Stimulated activated CD4-positive, alpha-beta T cell treated with anti-CD3 and anti-CD28 coated beads, TNF-alpha, amount 100 ng/mL, for 1 hour (primary cell): ENCODE measurements at regions not wholly inside any gene's neighbourhood (a gene's known extent, or its start where the extent isn't known, plus 50 kb on each side); places are given as distances from the start of the nearest gene placed in this dataset.
"Not testable (repeated sequence)": the region's sequence is repeated elsewhere in the genome, so short reads cannot be mapped to it uniquely, and the experiment has no call there.

Source experiments
- DNase-seq, 3 donors: peaks; one replicate each; pipeline ENCODE4 v3.0.0-alpha.2; 2020; ENCODE audit warnings: low read depth in 3 of 3, low spot score in 1 of 3

DNA sequence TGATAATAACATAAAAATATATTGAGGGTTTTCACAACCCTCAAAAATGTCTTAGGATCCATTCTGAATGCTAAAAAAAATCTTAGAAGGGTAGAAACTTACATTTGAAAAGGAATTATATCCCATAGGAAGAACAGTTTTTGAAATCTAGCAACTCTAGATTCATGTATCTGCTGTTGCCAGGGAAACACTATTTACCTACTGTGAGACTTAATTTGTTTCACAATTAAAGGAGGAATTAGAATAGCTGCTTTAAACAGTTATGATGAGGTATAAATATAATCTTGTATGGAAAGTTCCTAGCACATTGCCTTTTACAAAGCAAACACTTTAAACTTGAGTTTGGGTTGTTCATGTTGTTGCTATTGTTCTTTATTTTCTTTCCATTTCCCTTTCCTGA lies 988.2 kb downstream of the SUCLG1 start:
- DNase-seq, result no peak

- DNase-seq, result no peak
Measured at GRCh38 chr2:83464444-83464843, 994.6 kb downstream of the SUCLG1 start.

DNA sequence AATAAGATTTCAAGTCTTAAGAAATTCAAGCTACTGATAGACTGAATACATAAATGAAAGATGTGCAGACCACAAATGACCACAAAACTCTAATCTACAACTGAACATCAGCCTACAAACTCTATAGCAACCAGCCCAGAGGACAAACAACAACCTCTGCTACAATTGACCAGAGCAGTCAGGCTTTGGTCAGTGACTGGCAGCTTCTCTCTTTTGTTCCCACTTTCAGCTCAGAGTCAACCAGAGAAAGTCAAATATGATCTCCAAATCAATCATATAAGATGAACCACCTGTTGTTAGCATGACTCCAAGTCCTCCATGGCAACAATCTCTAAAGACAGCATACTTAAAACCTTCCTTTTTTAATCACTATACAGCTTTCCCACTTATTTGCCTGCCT lies 996.2 kb downstream of the SUCLG1 start:
- DNase-seq, result no peak

- DNase-seq, result no peak
Measured at GRCh38 chr2:83461135-83461534, 997.9 kb downstream of the SUCLG1 start.

GRCh38 chr2:83459456-83459855 lies 999.6 kb downstream of the SUCLG1 start:
- DNase-seq, result no peak

GRCh38 chr2:83435989-83436388 lies 1023.1 kb downstream of the SUCLG1 start:
- DNase-seq, result no peak

DNA sequence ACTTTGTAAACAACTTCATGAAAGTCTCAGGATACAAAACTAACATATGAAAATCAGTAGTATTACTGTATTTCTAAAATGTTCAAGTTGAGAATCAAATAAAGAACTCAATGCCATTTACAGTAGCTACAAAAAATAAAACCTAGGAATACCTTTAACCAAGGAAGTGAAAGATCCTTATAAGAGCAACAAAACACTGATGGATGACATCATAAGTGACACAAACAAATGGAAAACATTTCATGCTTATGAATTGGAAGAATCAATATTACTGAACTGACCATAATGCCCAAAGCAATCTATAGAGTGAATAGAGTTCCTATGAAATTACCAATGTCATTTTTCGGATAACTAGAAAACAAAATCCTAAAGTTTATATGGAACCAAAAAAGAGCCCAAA lies 1038.1 kb downstream of the SUCLG1 start:
- no peak for DNase-seq

- no peak for DNase-seq
Measured at GRCh38 chr2:83394134-83394904, 1064.8 kb downstream of the SUCLG1 start.

DNA sequence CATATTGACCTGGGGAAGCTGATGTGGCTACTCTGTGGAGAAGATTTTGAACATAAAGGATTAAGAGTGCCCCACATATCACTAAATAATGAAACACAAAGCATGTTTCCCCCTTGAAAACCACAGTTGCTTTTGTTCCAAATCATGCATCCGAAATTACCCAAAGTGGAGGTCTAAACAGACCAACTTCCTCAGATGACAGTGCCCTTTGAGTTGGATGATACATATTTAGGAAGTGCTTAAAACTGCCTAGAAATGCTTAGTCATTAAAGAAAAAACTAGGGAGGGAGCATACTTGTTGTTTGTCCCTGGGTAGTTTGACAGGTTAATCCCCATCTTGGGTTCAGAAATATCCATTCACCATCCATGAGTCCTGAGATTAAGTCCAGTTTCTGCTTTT lies 1070.3 kb downstream of the SUCLG1 start:
- no peak for DNase-seq

DNA sequence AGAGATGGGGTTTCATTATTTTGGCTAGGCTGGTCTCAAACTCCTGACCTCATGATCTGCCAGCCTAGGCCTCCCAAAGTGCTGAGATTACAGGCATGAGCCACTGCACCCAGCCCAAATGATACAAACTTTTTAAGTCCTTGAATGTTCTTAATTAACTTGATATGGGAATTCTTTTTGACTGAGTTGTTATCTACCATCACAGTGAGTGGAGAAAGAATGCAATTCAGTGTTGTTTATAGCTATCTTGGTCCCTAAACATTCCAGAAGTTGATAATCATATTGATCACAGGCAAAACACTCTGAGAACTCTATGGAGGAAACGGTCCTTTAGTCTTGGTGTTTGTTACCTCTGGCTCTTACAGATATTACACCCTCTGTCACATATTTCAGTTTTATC lies 1072.5 kb downstream of the SUCLG1 start:
- no peak for DNase-seq

- DNase-seq, result no peak
Measured at GRCh38 chr2:83378921-83379320, 1080.2 kb downstream of the SUCLG1 start.

DNA sequence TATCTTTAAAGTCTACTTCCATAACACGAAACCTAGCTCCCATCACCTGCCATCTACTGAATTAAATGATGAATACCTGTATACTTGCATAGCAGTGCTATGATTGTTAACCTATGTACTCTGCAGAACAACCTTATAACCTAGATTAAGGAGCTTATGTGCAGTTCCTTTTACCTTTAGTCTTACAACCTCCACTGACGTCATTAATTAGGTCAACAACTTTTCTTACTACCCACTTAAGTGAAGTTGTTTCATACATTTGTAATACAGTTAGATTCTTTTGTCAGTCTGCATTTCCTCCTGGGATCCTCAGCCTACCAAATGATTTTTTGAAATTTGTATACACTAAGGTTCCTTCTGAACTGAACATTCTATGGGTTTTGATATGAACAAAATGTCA lies 1082.3 kb downstream of the SUCLG1 start:
- no peak for DNase-seq

DNA sequence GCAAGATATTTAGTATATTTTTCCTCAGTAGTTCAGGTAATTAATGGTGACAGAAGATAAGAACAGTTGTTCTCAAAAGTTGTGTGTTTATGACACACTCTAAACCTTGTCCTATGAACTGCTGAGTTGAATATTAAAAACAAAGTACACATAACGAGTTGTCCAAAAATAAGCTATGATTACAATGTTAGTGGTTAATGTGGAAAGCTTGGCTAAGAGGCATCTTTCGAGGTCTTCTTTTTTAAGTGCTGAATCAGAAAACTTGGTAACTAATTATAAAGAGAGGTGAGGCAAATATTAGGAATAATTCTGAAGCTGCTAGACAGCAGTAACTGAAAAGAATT lies 1088.7 kb downstream of the SUCLG1 start:
- no peak for DNase-seq

DNA sequence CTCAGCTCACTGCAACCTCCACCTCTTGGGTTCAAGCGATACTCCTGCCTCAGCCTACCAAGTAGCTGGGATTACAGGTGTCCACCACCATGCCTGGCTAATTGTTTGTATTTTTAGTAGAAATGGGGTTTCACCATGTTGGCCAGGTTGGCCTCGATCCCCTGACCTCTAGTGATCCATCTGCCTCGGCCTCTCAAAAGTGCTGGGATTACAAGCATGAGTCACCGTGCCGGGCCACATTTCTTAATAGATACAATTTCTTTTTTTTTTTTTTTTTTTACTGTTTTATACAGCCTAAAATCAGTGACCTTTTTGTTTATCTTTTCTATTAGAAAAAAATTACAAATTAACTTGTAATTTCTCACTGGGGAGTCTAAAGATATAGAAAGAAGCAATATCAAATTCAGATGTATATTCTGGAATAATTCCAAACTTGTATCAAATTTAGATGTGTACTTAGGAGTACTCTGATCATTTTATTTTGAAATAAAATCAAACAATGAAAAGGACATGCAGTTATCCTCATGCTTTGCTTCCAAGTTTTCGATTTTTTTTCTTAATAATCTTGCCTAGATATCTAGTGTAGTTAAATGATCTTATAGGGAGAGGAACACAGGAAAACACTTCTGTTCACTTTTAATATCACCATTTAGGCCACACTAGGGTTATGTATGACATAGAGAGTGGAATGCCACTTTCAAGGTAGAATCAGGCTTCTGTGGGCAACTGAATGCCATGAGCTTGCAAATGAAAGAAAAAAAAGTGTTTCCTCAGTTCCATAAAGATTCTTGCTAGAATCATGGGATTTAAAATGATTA lies 1089.3 kb downstream of the SUCLG1 start:
- DNase-seq, result no peak

DNA sequence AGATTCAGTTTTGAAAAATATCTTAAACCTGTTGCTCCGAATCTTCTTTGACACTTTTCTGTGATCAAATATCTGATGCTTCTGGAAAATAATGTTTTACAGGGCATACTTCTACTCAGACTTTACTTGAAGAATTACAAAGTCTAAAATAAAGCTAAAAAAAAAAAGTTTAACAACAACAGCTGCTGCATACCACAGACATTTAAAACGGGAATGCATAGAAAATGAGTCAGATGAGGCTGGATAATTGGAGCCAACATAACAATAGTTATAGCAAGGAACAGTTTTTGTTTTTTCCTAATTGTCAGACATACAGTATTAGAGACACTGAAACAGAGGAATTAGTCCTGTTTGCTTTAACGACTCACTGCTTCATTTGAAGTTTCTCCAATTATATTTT lies 1090.2 kb downstream of the SUCLG1 start:
- DNase-seq, result no peak

- no peak for DNase-seq
Measured at GRCh38 chr2:83368461-83368860, 1090.6 kb downstream of the SUCLG1 start.

- no peak for DNase-seq
Measured at GRCh38 chr2:83365476-83365875, 1093.6 kb downstream of the SUCLG1 start.

DNA sequence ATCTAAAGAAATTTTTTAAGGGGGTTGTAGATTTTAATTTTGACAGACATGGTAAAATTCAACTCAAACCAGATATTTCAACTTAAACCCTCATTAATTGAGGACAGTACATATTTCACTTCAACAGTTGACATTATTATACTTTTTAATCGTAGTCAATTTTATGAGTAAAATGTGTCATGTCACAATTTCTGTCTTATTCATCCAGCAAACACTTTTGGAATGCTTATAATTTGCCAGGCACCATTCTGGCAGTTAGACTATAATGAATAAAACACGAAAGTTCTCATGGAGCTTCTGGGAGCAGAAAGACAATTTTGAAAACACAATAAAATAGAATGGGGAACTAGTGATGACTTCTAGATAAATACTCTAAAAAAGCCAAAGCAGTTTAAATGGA lies 1094.8 kb downstream of the SUCLG1 start:
- DNase-seq, result no peak

- not testable (repeated sequence) for DNase-seq
Measured at GRCh38 chr2:83363138-83363537, 1095.9 kb downstream of the SUCLG1 start.

DNA sequence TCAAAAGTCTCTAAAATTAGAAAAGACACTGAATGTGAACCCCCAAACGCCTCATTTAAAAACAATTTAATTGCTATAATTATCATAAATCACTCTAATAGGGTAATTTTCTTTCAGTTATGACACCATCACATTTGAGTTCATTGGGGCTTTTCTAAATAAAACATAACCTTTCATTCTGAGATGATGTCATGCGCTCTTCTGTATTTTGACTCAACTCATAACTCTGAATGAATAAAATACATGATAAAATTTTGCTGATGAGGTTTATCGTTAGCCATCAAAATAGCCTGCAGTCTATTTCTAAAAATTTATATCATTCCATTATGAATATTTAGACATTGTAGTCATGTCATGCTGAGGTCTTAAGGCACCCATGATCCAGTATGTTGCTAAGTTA lies 1099.7 kb downstream of the SUCLG1 start:
- DNase-seq, result no peak

DNA sequence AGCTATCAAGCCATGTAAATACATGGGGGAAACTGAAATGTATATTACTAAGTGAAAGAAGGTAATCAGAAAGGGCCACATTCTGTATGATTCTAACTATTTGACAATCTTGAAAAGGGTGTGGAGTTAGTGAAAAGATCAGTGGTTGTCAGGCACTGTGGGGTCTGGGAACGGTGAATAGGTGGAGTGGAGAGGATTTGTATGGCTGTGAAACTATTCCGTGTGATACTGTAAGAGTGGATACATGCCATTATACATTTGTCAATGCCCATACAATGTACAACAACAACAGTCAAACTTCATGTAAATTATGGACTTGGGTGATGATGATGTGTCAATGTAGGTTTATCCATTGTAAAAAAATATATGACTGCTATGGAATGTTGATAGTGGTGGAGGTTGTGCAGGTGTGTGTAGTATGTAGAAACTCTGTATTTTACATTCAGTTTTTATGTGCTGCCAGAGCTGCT lies 1116.2 kb downstream of the SUCLG1 start:
- no peak for DNase-seq

GRCh38 chr2:83340424-83340823 lies 1118.7 kb downstream of the SUCLG1 start:
- DNase-seq, result no peak

DNA sequence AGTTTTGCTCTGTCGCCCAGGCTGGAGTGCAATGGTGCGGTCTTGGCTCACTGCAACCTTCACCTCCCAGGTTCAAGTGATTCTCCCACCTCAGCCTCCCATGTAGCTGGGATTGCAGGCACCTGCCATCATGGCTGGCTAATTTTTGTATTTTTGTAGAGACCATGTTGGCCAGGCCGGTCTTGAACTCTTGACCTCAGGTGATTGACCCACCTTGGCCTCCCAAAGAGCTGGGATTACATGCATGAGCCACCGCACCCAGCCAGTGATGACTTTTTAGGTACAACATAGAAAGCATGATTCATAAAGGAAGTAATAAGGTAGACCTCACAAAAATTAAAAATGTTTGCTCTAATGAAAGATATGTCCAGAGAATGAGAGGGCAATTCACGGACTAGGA lies 1119.1 kb downstream of the SUCLG1 start:
- not testable (repeated sequence) for DNase-seq
